GM12878 (cell line): ENCODE measurements at regions not wholly inside any gene's neighbourhood (a gene's known extent, or its start where the extent isn't known, plus 50 kb on each side); places are given as distances from the start of the nearest gene placed in this dataset.

Source experiments
- ATAC-seq: fragments of 200-7000 bp; cut with Tn5 transposase; 3 replicates; pipeline ENCODE4 v1.9.1; 2020; ENCODE audit warnings: mild to moderate bottlenecking, moderate library complexity
- BruUV-seq: library from RNA; stranded (reverse); fragments of 400-500 nt; replicated peaks from 2 replicates; lab custom pipeline; 2021; lab: Mats Ljungman, UMichigan
- CTCF ChIA-PET: fragments of 300-600 bp; sonication (Branson Sonifier 250); formaldehyde crosslinking; extraction: SDS; loops from one replicate; lab custom pipeline; 2021; ENCODE audit warnings: inconsistent platforms; lab: Yijun Ruan, JAX
- POLR2A ChIA-PET: fragments of 350-600 bp; formaldehyde crosslinking; extraction: SDS; loops from one replicate; lab custom pipeline; 2021; ENCODE audit warnings: inconsistent platforms; lab: Charles Lee
- RAD21 ChIA-PET: fragments of 300-600 bp; sonication (Branson Sonifier 250); formaldehyde crosslinking; loops from one replicate; lab custom pipeline; 2023; ENCODE audit warnings: antibody characterized with exemption; ENCODE audit not compliant: unreplicated experiment; lab: Charles Lee
- SMC1A ChIA-PET: fragments of 300-600 bp; sonication (Branson Sonifier 250); formaldehyde crosslinking; loops from one replicate; lab custom pipeline; 2023; ENCODE audit not compliant: unreplicated experiment, uncharacterized antibody; lab: Charles Lee
- DNase-seq: peaks from one replicate; pipeline ENCODE4 v3.0.0-alpha.2; 2011; ENCODE audit warnings: low read depth, low spot score
- FAIRE-seq: peaks from 3 replicates; lab custom pipeline; 2011; peaks lifted over from hg19 to GRCh38; lab: Jason Lieb, UNC
- H2AFZ ChIP-seq: 2 replicates; pipeline ENCODE4 v1.6.0; 2011; ENCODE audit warnings: low read depth, low read length, control low read depth; ENCODE audit not compliant: control insufficient read depth
- H3K27ac ChIP-seq: 2 replicates; pipeline ENCODE4 v1.5.1; 2011; ENCODE audit warnings: control low read depth; ENCODE audit not compliant: control insufficient read depth, insufficient read depth
- H3K27me3 ChIP-seq, 2 experiments: replicated peaks in 1 of 2; 2 replicates each; pipeline versions ENCODE4 v1.6.0 to v1.6.1; 2011; ENCODE audit warnings: low read length in 1 of 2; ENCODE audit not compliant: control insufficient read depth in 2 of 2, insufficient read depth in 2 of 2
- H3K36me3 ChIP-seq, 2 experiments: 2 replicates each; pipeline ENCODE4 v1.5.1; 2011; ENCODE audit warnings: low read length in 1 of 2; ENCODE audit not compliant: control insufficient read depth in 2 of 2, insufficient read depth in 2 of 2
- H3K4me1 ChIP-seq: 2 replicates; pipeline ENCODE4 v1.6.1; 2011; ENCODE audit warnings: mild to moderate bottlenecking, low read length, moderate library complexity, mixed read lengths; ENCODE audit not compliant: control insufficient read depth, insufficient read depth
- H3K4me2 ChIP-seq: 2 replicates; pipeline ENCODE4 v1.6.0; 2011; ENCODE audit warnings: control low read depth; ENCODE audit not compliant: control insufficient read depth, insufficient read depth
- H3K4me3 ChIP-seq: fragments of 200-600 bp; sonication (generic); 2 replicates; pipeline ENCODE4 v1.5.1; 2016
- H3K79me2 ChIP-seq: 2 replicates; pipeline ENCODE4 v1.6.0; 2011; ENCODE audit warnings: low read length; ENCODE audit not compliant: control insufficient read depth, insufficient read depth
- H3K9ac ChIP-seq: 2 replicates; pipeline ENCODE4 v1.8.0; 2011; ENCODE audit warnings: low read length, control low read depth, mixed read lengths; ENCODE audit not compliant: control insufficient read depth, insufficient read depth
- H3K9me3 ChIP-seq: replicated peaks from 3 replicates; pipeline ENCODE4 v1.5.1; 2011; ENCODE audit warnings: mild to moderate bottlenecking, low read length; ENCODE audit not compliant: control insufficient read depth, insufficient read depth
- H4K20me1 ChIP-seq: 2 replicates; pipeline ENCODE4 v1.6.0; 2011; ENCODE audit not compliant: control insufficient read depth, insufficient read depth
- BMI1 ChIP-seq: fragments of 450-650 bp; IDR thresholded peaks from 2 replicates; pipeline ENCODE4 v1.6.1; 2016; ENCODE audit warnings: mild to moderate bottlenecking, moderate library complexity, borderline replicate concordance
- CBX5 ChIP-seq: sonication (generic); IDR thresholded peaks from 2 replicates; pipeline ENCODE4 v1.6.1; 2016; ENCODE audit warnings: low read depth, moderate library complexity, mild to moderate bottlenecking, inconsistent platforms
- CEBPB ChIP-seq, 2 experiments: fragments of 150-350 bp in 1 of 2; IDR thresholded peaks; 2 replicates each; pipeline ENCODE4 v1.6.1; 2012 to 2014; ENCODE audit warnings: low read depth in 2 of 2, low read length in 2 of 2, borderline replicate concordance in 1 of 2, inconsistent platforms in 1 of 2
- CHD2 ChIP-seq: IDR thresholded peaks from 2 replicates; pipeline ENCODE4 v1.6.1; 2011; ENCODE audit warnings: low read depth, low read length, improper control_type of control experiment, borderline replicate concordance
- CUX1 ChIP-seq: IDR thresholded peaks from 2 replicates; pipeline ENCODE4 v1.6.1; 2012; ENCODE audit warnings: improper control_type of control experiment, low read depth, low read length; ENCODE audit not compliant: insufficient replicate concordance
- DPF2 ChIP-seq: fragments of 450-650 bp; IDR thresholded peaks from 2 replicates; pipeline ENCODE4 v1.6.1; 2017; ENCODE audit warnings: mild to moderate bottlenecking
- IKZF2 ChIP-seq, 2 experiments: fragments of 450-650 bp; IDR thresholded peaks; 2 replicates each; pipeline ENCODE4 v1.6.1; 2017; ENCODE audit warnings: mild to moderate bottlenecking in 2 of 2, moderate library complexity in 2 of 2
- MEF2A ChIP-seq: IDR thresholded peaks from 2 replicates; pipeline ENCODE4 v1.6.1; 2011; ENCODE audit warnings: low read depth, mild to moderate bottlenecking, low read length, moderate library complexity; ENCODE audit not compliant: insufficient read depth
- MLLT1 ChIP-seq: fragments of 450-650 bp; IDR thresholded peaks from 2 replicates; pipeline ENCODE4 v1.6.1; 2016; ENCODE audit warnings: mild to moderate bottlenecking
- MYC ChIP-seq: IDR thresholded peaks from 2 replicates; pipeline ENCODE4 v1.6.1; 2011; ENCODE audit warnings: mild to moderate bottlenecking, low read length, moderate library complexity, inconsistent platforms; ENCODE audit not compliant: insufficient read depth, insufficient replicate concordance, insufficient read length, severe bottlenecking
- NR2C1 ChIP-seq: fragments of 450-650 bp; IDR thresholded peaks from 2 replicates; pipeline ENCODE4 v1.6.1; 2017; ENCODE audit warnings: antibody characterized with exemption, mild to moderate bottlenecking, moderate library complexity
- NR2F1 ChIP-seq: fragments of 450-650 bp; conservative IDR thresholded peaks from 2 replicates; pipeline ENCODE4 v1.6.1; 2017; ENCODE audit warnings: mild to moderate bottlenecking
- SREBF2 ChIP-seq: IDR thresholded peaks from 2 replicates; pipeline ENCODE4 v1.6.1; 2012; ENCODE audit warnings: mild to moderate bottlenecking, low read length
- SRF ChIP-seq, 2 experiments: IDR thresholded peaks; 2 replicates each; pipeline ENCODE4 v1.6.1; 2011; ENCODE audit warnings: low read depth in 2 of 2, low read length in 2 of 2, mild to moderate bottlenecking in 1 of 2, moderate library complexity in 1 of 2
- WRNIP1 ChIP-seq: IDR thresholded peaks from 2 replicates; pipeline ENCODE4 v1.6.1; 2011; ENCODE audit warnings: low read depth, low read length, improper control_type of control experiment, borderline replicate concordance
- ZNF274 ChIP-seq: IDR thresholded peaks from one replicate; pipeline ENCODE4 v1.8.0; 2011; ENCODE audit not compliant: insufficient read length, insufficient read depth
- ZNF384 ChIP-seq: IDR thresholded peaks from 2 replicates; pipeline ENCODE4 v1.6.1; 2012; ENCODE audit warnings: low read depth, mild to moderate bottlenecking, low read length, improper control_type of control experiment, borderline replicate concordance
- ZSCAN29 ChIP-seq: fragments of 450-650 bp; IDR thresholded peaks from 2 replicates; pipeline ENCODE4 v1.6.1; 2017; ENCODE audit warnings: mild to moderate bottlenecking, moderate library complexity
- WGBS: methylation state at CpG from one replicate; pipeline ENCODE4 v1.1.6; 2016; ENCODE audit warnings: low lambda C conversion rate; ENCODE audit not compliant: insufficient replicate concordance, insufficient coverage; ENCODE audit errors: missing lambda C conversion rate; 5-methylcytosine and 5-hydroxymethylcytosine counted together
- in situ Hi-C: fragments of 300-500 bp; cut with MboI; formaldehyde crosslinking; loops from 9 replicates; pipeline ENCODE4 v1.14.3; 2018; ENCODE audit warnings: mixed read lengths
- intact Hi-C: fragments of 100-400 bp; cut with micrococcal nuclease; formaldehyde crosslinking; loops from one replicate; pipeline ENCODE4 v1.14.2; 2022; ENCODE audit not compliant: unreplicated experiment

- Histone ChIP-seq H3K36me3 (no peaks in the 10 kb centered on the region), H3K27me3 (no peaks in the 10 kb centered on the region), H3K4me1 (no peaks in the 10 kb centered on the region), H3K9me3 (no peaks in the 10 kb centered on the region), H4K20me1 (no peaks in the 10 kb centered on the region), H2AFZ (no peak overlapping the region), H3K27ac (no peak overlapping the region), H3K4me3 (no peak overlapping the region), H3K4me2 (no peak overlapping the region), H3K79me2 (no peaks in the 10 kb centered on the region), H3K9ac (no peak overlapping the region)
- ATAC-seq (no peak), FAIRE-seq (no peak), DNase-seq (no peak)
- ChIA-PET POLR2A (interaction anchor here (0.5 kb wide), 1 partner anchor 482 kb away, joined by 3 read pairs; no protein-coding TSS in a partner anchor), CTCF (no interaction called here), RAD21 (no interaction called here), SMC1A (no interaction called here)
- TF ChIP-seq CHD2 (no peak), ZNF274 (no peak), ZSCAN29 (no peak), NR2F1 (no peak), CEBPB (IDR thresholded peaks at IDR 0.05; ENCODE audit: borderline replicate concordance in 1 of 2, low read depth in 2 of 2, low read length in 2 of 2) (no peak), BMI1 (no peak), ZNF384 (no peak), SREBF2 (no peak), IKZF2 (IDR thresholded peaks at IDR 0.05) (no peak), NR2C1 (no peak), MEF2A (no peak), CBX5 (no peak), MLLT1 (no peak), DPF2 (no peak), MYC (no peak), WRNIP1 (no peak), CUX1 (no peak), SRF (IDR thresholded peaks at IDR 0.05; ENCODE audit: low read depth in 2 of 2, low read length in 2 of 2) (no peak)
- BruUV-seq: no TSS peak
- 46% methylated on average over 11 of the region's 11 CpGs for WGBS
- intact Hi-C loops: no loop called here
- in situ Hi-C loops: no loop called here
Observed at GRCh38 chr13:97134364-97135095, 87.6 kb upstream of the MBNL2 start.
